Mesothelial cell of epicardium (in vitro differentiated cells): ENCODE measurements at regions not wholly inside any gene's neighbourhood (a gene's known extent, or its start where the extent isn't known, plus 50 kb on each side); places are given as distances from the start of the nearest gene placed in this dataset.
"Not testable (repeated sequence)": the region's sequence is repeated elsewhere in the genome, so short reads cannot be mapped to it uniquely, and the experiment has no call there.

Source experiments
- DNase-seq, 2 experiments: peaks; one replicate each; pipeline ENCODE4 v3.0.0; 2021; ENCODE audit warnings: low spot score in 2 of 2; ENCODE audit not compliant: unreplicated experiment in 2 of 2
- H3K27ac Mint-ChIP-seq: 2 replicates; pipeline ENCODE4 v1.8.0; 2021; ENCODE audit warnings: mixed read lengths
- H3K27me3 Mint-ChIP-seq: 2 replicates; pipeline ENCODE4 v1.8.0; 2021; ENCODE audit warnings: low read depth, mixed read lengths
- H3K36me3 Mint-ChIP-seq: 2 replicates; pipeline ENCODE4 v1.8.0; 2021; ENCODE audit warnings: mixed read lengths
- H3K4me1 Mint-ChIP-seq: 2 replicates; pipeline ENCODE4 v1.8.0; 2021; ENCODE audit warnings: mixed read lengths
- H3K4me3 Mint-ChIP-seq: 2 replicates; pipeline ENCODE4 v1.8.0; 2021; ENCODE audit warnings: mild to moderate bottlenecking, moderate library complexity, mixed read lengths
- H3K9me3 Mint-ChIP-seq: 2 replicates; pipeline ENCODE4 v1.8.0; 2021; ENCODE audit warnings: mixed read lengths
- CTCF ChIP-seq: fragments of 200-600 bp; sonication (generic); IDR thresholded peaks from one replicate; pipeline ENCODE4 v1.5.0; 2021; ENCODE audit warnings: antibody characterized with exemption; ENCODE audit not compliant: unreplicated experiment

GRCh38 chr4:147286846-147287587 is 193.9 kb upstream of the EDNRA start:
- Mint-ChIP-seq H3K4me1 (peaks cover 65% of the 10 kb centered on the region), H3K4me3 (no peak overlapping the region), H3K27ac (peak overlapping the region; percentile 79), H3K9me3 (peaks cover 23% of the 10 kb centered on the region), H3K27me3 (no peaks in the 10 kb centered on the region), H3K36me3 (peaks cover 11% of the 10 kb centered on the region)
- TF ChIP-seq CTCF: no peak
- no peak for DNase-seq

DNA sequence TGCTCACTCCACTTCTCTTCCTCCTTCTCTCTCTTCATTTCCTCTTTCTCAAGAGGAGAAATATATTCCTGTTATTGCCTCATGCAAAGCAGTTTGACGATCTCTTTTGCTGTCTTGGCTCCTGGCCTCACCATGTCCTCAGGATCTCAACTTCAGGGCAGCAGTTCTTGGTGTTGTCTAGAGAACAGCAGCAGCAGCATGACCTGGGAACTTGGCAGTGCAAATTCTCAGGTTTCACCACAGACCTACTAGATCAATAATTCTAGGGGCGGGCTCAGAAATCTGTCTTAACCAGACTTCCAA is 193.4 kb upstream of the EDNRA start:
- H3K4me3 Mint-ChIP-seq: no peak overlapping the region
- no peak for TF ChIP-seq CTCF
- H3K4me1 Mint-ChIP-seq: peaks cover 65% of the 10 kb centered on the region
- H3K27me3 Mint-ChIP-seq: no peaks in the 10 kb centered on the region
- H3K9me3 Mint-ChIP-seq: peaks cover 17% of the 10 kb centered on the region
- H3K27ac Mint-ChIP-seq: peak overlapping the region; percentile 79
- peaks cover 6% of the 10 kb centered on the region for H3K36me3 Mint-ChIP-seq
- no peak for DNase-seq

- H3K9me3 Mint-ChIP-seq: peaks cover 16% of the 10 kb centered on the region
- TF ChIP-seq CTCF: no peak
- H3K27me3 Mint-ChIP-seq: no peaks in the 10 kb centered on the region
- H3K36me3 Mint-ChIP-seq: peaks cover 5% of the 10 kb centered on the region
- peak overlapping the region; percentile 88 for H3K27ac Mint-ChIP-seq
- H3K4me3 Mint-ChIP-seq: no peak overlapping the region
- no peak for DNase-seq
- peaks cover 65% of the 10 kb centered on the region for H3K4me1 Mint-ChIP-seq
These were observed 192.4 kb upstream of the EDNRA start for GRCh38 chr4:147288512-147288911.

DNA sequence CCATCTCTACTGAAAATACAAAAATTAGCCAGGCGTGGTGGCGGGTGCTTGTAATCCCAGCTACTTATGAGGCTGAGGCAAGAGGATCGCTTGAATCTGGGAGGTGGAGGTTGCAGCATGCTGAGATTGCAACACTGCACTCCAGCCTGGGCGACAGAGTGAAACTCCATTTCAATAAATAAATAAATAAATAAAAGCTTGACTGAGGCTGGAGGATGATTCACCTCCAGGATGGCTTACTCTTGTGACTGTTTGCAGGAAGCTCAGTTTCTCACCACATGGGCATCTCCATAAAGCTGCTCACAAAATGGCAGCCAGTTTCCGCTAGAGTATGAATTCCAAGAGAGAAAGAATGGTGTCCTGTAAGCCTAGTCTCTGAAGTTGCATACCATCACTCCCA is 191.7 kb upstream of the EDNRA start:
- Mint-ChIP-seq H3K27ac (no peak overlapping the region), H3K36me3 (peaks cover 11% of the 10 kb centered on the region), H3K4me1 (peaks cover 60% of the 10 kb centered on the region), H3K9me3 (peaks cover 22% of the 10 kb centered on the region), H3K4me3 (no peak overlapping the region), H3K27me3 (no peaks in the 10 kb centered on the region)
- TF ChIP-seq CTCF: no peak
- no peak for DNase-seq

- DNase-seq, H3K27me3 Mint-ChIP-seq, H3K4me3 Mint-ChIP-seq, H3K27ac Mint-ChIP-seq: not testable (repeated sequence)
- H3K9me3 Mint-ChIP-seq: peaks cover 47% of the 10 kb centered on the region
- peaks cover 33% of the 10 kb centered on the region for H3K4me1 Mint-ChIP-seq
- peaks cover 39% of the 10 kb centered on the region for H3K36me3 Mint-ChIP-seq
These were observed 188.1 kb upstream of the EDNRA start for GRCh38 chr4:147292604-147293313.

- H3K27ac Mint-ChIP-seq, DNase-seq: not testable (repeated sequence)
- H3K4me1 Mint-ChIP-seq: peaks cover 27% of the 10 kb centered on the region
These were observed 187.6 kb upstream of the EDNRA start for GRCh38 chr4:147293314-147293677.

More at GRCh38 chr4:147293314-147293677, 187.6 kb upstream of the EDNRA start:
- not testable (repeated sequence) for H3K27me3 Mint-ChIP-seq, H3K4me3 Mint-ChIP-seq
- Mint-ChIP-seq H3K9me3 (peaks cover 48% of the 10 kb centered on the region), H3K36me3 (peaks cover 40% of the 10 kb centered on the region)
